Liver (tissue), 8 donors: ENCODE measurements at regions not wholly inside any gene's neighbourhood (a gene's known extent, or its start where the extent isn't known, plus 50 kb on each side); places are given as distances from the start of the nearest gene placed in this dataset.

Source experiments
- DNase-seq: peaks from one replicate; pipeline ENCODE4 v3.0.0-alpha.2; 2017; ENCODE audit warnings: low spot score
- H3K27ac ChIP-seq, 2 donors: one replicate each; pipeline ENCODE4 v1.7.0; 2013; ENCODE audit warnings: inconsistent platforms in 2 of 2, low read length in 2 of 2, control low read depth in 1 of 2, low read depth in 1 of 2, mild to moderate bottlenecking in 1 of 2
- H3K27me3 ChIP-seq, 4 donors: one replicate each; pipeline versions ENCODE4 v1.6.1 to v1.7.0; 2013; ENCODE audit warnings: low read length in 3 of 4, inconsistent platforms in 1 of 4, mild to moderate bottlenecking in 1 of 4, moderate library complexity in 1 of 4; ENCODE audit not compliant: control insufficient read depth in 4 of 4, insufficient read depth in 4 of 4
- H3K36me3 ChIP-seq, 4 donors: one replicate each; pipeline versions ENCODE4 v1.6.1 to v1.7.0; 2013; ENCODE audit warnings: low read length in 3 of 4, mild to moderate bottlenecking in 3 of 4, low read depth in 1 of 4, moderate library complexity in 1 of 4; ENCODE audit not compliant: control insufficient read depth in 4 of 4, insufficient read depth in 3 of 4
- H3K4me1 ChIP-seq, 4 donors: one replicate each; pipeline versions ENCODE4 v1.6.1 to v1.7.0; 2013; ENCODE audit warnings: low read length in 3 of 4, mild to moderate bottlenecking in 3 of 4, moderate library complexity in 1 of 4; ENCODE audit not compliant: control insufficient read depth in 4 of 4, insufficient read depth in 4 of 4
- H3K4me3 ChIP-seq, 3 donors: one replicate each; pipeline versions ENCODE4 v1.6.1 to v1.7.0; 2013; ENCODE audit warnings: low read length in 3 of 3, control low read depth in 1 of 3, low read depth in 1 of 3, mild to moderate bottlenecking in 1 of 3
- H3K9ac ChIP-seq, 2 donors: one replicate each; pipeline ENCODE4 v1.7.0; 2013; ENCODE audit warnings: low read length in 2 of 2, mild to moderate bottlenecking in 2 of 2, moderate library complexity in 2 of 2, control low read depth in 1 of 2, low read depth in 1 of 2
- H3K9me3 ChIP-seq, 4 donors: one replicate each; pipeline versions ENCODE4 v1.6.1 to v1.7.0; 2013; ENCODE audit warnings: low read length in 3 of 4; ENCODE audit not compliant: control insufficient read depth in 4 of 4
- EGR1 ChIP-seq, 2 donors: IDR thresholded peaks; 2 replicates each; pipeline ENCODE4 v1.6.1; 2016 to 2018; ENCODE audit warnings: antibody characterized with exemption in 2 of 2, low read depth in 2 of 2
- FOXA1 ChIP-seq: IDR thresholded peaks from 2 replicates; pipeline ENCODE4 v1.6.1; 2016; ENCODE audit warnings: antibody characterized with exemption
- GABPA ChIP-seq, 2 donors: IDR thresholded peaks in 1 of 2; conservative IDR thresholded peaks in 1 of 2; 2 replicates each; pipeline ENCODE4 v1.6.1; 2016; ENCODE audit warnings: antibody characterized with exemption in 2 of 2, mild to moderate bottlenecking in 1 of 2, moderate library complexity in 1 of 2
- HNF4A ChIP-seq, 2 donors: conservative IDR thresholded peaks; 2 replicates each; pipeline ENCODE4 v1.6.1; 2016; ENCODE audit warnings: antibody characterized with exemption in 2 of 2, mild to moderate bottlenecking in 2 of 2
- JUND ChIP-seq, 2 donors: IDR thresholded peaks; 2 replicates each; pipeline ENCODE4 v1.6.1; 2016; ENCODE audit warnings: antibody characterized with exemption in 2 of 2
- NR2F2 ChIP-seq: IDR thresholded peaks from 2 replicates; pipeline ENCODE4 v1.6.1; 2016; ENCODE audit warnings: antibody characterized with exemption
- RXRA ChIP-seq, 2 donors: IDR thresholded peaks; 2 replicates each; pipeline ENCODE4 v1.6.1; 2017 to 2018; ENCODE audit warnings: antibody characterized with exemption in 2 of 2, mild to moderate bottlenecking in 1 of 2
- SP1 ChIP-seq: IDR thresholded peaks from 2 replicates; pipeline ENCODE4 v1.6.1; 2018; ENCODE audit warnings: antibody characterized with exemption, mild to moderate bottlenecking
- WGBS: extraction: QIAGEN DNeasy Blood & Tissue Kit; methylation state at CpG from one replicate; pipeline ENCODE4 v1.1.7; 2013; 5-methylcytosine and 5-hydroxymethylcytosine counted together
- TF ChIP-seq, protein P1 (sequence below): IDR thresholded peaks from 2 replicates; pipeline ENCODE4 v1.6.1; 2016; ENCODE audit warnings: antibody characterized with exemption
- TF ChIP-seq, protein P2 (sequence below): IDR thresholded peaks from 2 replicates; pipeline ENCODE4 v1.6.1; 2016; ENCODE audit warnings: antibody characterized with exemption
- TF ChIP-seq, protein P3 (sequence below): fragments of 150-350 bp; IDR thresholded peaks from 2 replicates; pipeline ENCODE4 v1.5.1; 2017; ENCODE audit warnings: improper control_type of control experiment, low read depth, low read length; ENCODE audit not compliant: missing input control
- TF ChIP-seq, protein P4 (sequence below): IDR thresholded peaks from 2 replicates; pipeline ENCODE4 v1.6.1; 2016; ENCODE audit warnings: antibody characterized with exemption, mild to moderate bottlenecking
- TF ChIP-seq, protein P5 (sequence below): IDR thresholded peaks from 2 replicates; pipeline ENCODE4 v1.6.1; 2016; ENCODE audit warnings: antibody characterized with exemption
- donor health status: healthy.
- donor health status: healthy.
- donor health status: healthy.
- donor health status: healthy.
- donor health status: healthy.

DNA sequence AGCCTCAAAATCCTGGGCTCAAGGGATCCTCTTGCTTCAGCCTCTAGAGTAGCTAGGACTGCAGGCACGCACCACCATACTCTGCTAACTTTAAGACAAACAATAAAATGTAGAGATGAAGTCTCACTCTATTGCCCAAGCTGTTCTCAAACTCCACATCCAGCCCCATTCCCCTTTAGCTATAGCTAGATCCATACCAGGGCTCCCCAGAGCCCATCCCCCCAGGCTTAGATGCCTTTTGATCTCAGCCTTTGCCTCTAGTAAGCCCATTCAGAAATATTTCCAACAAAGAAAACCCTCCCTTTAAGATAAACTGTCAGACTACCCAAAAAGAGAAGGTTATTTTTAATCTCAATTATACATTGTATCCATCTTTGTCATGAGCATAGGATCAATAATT lies 325.4 kb downstream of the CHRM3 start:
- no peak overlapping the region for H3K27ac ChIP-seq
- H3K9ac ChIP-seq, result no peak overlapping the region
- no peaks in the 10 kb centered on the region for H3K4me1 ChIP-seq
- H3K27me3 ChIP-seq, result no peaks in the 10 kb centered on the region
- no peak for DNase-seq
- no peak overlapping the region for H3K4me3 ChIP-seq
- H3K9me3 ChIP-seq, result no peaks in the 10 kb centered on the region
- no peaks in the 10 kb centered on the region for H3K36me3 ChIP-seq
- TF ChIP-seq SP1 (no peak), JUND (IDR thresholded peaks at IDR 0.05) (no peak), FOXA1 (no peak), GABPA (IDR thresholded peaks at IDR 0.05 in 1 of 2, conservative IDR thresholded peaks at IDR 0.05 in 1 of 2) (no peak), RXRA (IDR thresholded peaks at IDR 0.05) (no peak), HNF4A (conservative IDR thresholded peaks at IDR 0.05) (no peak), NR2F2 (no peak), EGR1 (IDR thresholded peaks at IDR 0.05; ENCODE audit: low read depth in 2 of 2) (no peak)
- TF ChIP-seq, protein P1, sequence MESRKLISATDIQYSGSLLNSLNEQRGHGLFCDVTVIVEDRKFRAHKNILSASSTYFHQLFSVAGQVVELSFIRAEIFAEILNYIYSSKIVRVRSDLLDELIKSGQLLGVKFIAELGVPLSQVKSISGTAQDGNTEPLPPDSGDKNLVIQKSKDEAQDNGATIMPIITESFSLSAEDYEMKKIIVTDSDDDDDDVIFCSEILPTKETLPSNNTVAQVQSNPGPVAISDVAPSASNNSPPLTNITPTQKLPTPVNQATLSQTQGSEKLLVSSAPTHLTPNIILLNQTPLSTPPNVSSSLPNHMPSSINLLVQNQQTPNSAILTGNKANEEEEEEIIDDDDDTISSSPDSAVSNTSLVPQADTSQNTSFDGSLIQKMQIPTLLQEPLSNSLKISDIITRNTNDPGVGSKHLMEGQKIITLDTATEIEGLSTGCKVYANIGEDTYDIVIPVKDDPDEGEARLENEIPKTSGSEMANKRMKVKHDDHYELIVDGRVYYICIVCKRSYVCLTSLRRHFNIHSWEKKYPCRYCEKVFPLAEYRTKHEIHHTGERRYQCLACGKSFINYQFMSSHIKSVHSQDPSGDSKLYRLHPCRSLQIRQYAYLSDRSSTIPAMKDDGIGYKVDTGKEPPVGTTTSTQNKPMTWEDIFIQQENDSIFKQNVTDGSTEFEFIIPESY, result no peak
- TF ChIP-seq, protein P2, sequence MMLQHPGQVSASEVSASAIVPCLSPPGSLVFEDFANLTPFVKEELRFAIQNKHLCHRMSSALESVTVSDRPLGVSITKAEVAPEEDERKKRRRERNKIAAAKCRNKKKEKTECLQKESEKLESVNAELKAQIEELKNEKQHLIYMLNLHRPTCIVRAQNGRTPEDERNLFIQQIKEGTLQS, result no peak
- TF ChIP-seq, protein P3, sequence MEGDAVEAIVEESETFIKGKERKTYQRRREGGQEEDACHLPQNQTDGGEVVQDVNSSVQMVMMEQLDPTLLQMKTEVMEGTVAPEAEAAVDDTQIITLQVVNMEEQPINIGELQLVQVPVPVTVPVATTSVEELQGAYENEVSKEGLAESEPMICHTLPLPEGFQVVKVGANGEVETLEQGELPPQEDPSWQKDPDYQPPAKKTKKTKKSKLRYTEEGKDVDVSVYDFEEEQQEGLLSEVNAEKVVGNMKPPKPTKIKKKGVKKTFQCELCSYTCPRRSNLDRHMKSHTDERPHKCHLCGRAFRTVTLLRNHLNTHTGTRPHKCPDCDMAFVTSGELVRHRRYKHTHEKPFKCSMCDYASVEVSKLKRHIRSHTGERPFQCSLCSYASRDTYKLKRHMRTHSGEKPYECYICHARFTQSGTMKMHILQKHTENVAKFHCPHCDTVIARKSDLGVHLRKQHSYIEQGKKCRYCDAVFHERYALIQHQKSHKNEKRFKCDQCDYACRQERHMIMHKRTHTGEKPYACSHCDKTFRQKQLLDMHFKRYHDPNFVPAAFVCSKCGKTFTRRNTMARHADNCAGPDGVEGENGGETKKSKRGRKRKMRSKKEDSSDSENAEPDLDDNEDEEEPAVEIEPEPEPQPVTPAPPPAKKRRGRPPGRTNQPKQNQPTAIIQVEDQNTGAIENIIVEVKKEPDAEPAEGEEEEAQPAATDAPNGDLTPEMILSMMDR, result no peak
- TF ChIP-seq, protein P4, sequence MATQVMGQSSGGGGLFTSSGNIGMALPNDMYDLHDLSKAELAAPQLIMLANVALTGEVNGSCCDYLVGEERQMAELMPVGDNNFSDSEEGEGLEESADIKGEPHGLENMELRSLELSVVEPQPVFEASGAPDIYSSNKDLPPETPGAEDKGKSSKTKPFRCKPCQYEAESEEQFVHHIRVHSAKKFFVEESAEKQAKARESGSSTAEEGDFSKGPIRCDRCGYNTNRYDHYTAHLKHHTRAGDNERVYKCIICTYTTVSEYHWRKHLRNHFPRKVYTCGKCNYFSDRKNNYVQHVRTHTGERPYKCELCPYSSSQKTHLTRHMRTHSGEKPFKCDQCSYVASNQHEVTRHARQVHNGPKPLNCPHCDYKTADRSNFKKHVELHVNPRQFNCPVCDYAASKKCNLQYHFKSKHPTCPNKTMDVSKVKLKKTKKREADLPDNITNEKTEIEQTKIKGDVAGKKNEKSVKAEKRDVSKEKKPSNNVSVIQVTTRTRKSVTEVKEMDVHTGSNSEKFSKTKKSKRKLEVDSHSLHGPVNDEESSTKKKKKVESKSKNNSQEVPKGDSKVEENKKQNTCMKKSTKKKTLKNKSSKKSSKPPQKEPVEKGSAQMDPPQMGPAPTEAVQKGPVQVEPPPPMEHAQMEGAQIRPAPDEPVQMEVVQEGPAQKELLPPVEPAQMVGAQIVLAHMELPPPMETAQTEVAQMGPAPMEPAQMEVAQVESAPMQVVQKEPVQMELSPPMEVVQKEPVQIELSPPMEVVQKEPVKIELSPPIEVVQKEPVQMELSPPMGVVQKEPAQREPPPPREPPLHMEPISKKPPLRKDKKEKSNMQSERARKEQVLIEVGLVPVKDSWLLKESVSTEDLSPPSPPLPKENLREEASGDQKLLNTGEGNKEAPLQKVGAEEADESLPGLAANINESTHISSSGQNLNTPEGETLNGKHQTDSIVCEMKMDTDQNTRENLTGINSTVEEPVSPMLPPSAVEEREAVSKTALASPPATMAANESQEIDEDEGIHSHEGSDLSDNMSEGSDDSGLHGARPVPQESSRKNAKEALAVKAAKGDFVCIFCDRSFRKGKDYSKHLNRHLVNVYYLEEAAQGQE, result no peak
- WGBS, result 91% methylated on average over 1 of the region's 1 CpG

DNA sequence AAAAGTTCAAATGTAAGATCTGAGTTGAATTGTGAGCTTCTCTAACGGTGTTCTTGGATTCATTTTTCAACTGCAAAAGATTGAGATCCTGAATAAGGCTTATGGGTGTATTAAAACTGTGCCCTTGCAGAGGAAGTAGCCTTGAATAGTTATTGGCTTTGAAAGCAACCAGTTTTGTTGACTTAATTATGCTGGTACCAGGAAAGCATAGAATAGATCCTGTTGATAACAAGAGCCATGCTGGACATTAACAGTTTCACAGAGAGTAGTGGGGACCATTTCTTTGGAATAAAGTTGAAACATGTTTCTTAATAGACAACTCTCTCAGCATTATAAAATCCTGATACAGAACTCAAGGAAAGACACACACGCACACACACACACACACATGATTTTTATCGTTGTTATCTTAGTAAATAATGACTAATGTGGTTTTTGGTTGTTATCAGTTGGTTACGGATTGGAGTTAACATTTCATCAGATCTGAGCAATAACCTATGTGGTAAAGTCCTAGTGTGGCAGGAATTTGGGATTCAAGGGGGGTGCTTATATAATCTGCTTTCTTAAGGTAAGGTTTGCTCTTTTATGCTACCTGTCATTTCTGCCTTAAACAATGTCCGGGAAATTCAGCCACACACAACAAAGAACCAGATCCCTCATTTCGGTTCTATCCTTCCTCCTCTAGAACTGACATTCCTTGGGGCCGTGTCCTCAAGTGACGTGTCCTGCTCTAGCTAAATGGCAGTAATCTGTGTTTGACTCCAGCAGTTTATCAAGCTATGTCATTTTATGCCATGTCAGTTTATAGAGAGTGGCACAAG lies 330.9 kb downstream of the CHRM3 start:
- no peak for DNase-seq
- H3K36me3 ChIP-seq, result no peaks in the 10 kb centered on the region
- no peaks in the 10 kb centered on the region for H3K4me1 ChIP-seq
- no peak overlapping the region for H3K9ac ChIP-seq
- H3K27ac ChIP-seq, result no peak overlapping the region
- WGBS, result 57% methylated on average over 8 of the region's 8 CpGs
- H3K4me3 ChIP-seq, result no peak overlapping the region
- H3K9me3 ChIP-seq, result no peaks in the 10 kb centered on the region
- no peaks in the 10 kb centered on the region for H3K27me3 ChIP-seq
- no peak for TF ChIP-seq HNF4A (conservative IDR thresholded peaks at IDR 0.05)
- TF ChIP-seq, protein P4, result no peak
- TF ChIP-seq, protein P3, result no peak
- no peak for TF ChIP-seq RXRA (IDR thresholded peaks at IDR 0.05)
- TF ChIP-seq, protein P2, result no peak
- no peak for TF ChIP-seq JUND (IDR thresholded peaks at IDR 0.05)
- TF ChIP-seq SP1, result no peak
- TF ChIP-seq, protein P5, sequence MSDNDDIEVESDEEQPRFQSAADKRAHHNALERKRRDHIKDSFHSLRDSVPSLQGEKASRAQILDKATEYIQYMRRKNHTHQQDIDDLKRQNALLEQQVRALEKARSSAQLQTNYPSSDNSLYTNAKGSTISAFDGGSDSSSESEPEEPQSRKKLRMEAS, result no peak
- TF ChIP-seq NR2F2, result no peak
- TF ChIP-seq GABPA (IDR thresholded peaks at IDR 0.05 in 1 of 2, conservative IDR thresholded peaks at IDR 0.05 in 1 of 2), result no peak
